ENCODE measurements at regions not wholly inside any gene's neighbourhood (a gene's known extent, or its start where the extent isn't known, plus 50 kb on each side); places are given as distances from the start of the nearest gene placed in this dataset.

DNA sequence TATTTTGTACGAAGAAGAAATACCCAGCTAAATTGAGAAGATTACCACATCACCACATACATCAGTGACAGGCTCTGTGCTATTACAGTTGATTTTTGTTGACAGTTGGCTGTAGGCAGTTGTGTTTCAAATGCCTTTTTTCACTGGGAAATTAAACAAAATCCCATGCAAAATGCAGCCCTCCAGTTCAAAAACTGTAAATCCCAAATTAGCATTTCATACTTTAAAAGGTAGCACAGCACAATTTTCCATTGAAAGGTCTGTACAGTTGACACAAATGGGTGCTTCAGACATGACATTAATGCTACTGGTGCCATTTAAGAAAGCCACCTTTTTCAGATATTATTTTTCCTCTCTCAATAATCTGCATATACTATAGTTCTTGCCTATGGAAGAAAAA, 807.2 kb downstream of the BCL11A start (continued):
- TF ChIP-seq TCF12 (IDR thresholded peaks at IDR 0.05; ENCODE audit: low read depth, low read length) = no peak
- TF ChIP-seq CTBP2 (IDR thresholded peaks at IDR 0.05; ENCODE audit: borderline replicate concordance, insufficient read depth, insufficient read length, low read length) = no peak
- TF ChIP-seq GTF2F1 (IDR thresholded peaks at IDR 0.05; ENCODE audit: borderline replicate concordance, low read depth, low read length) = no peak
- TF ChIP-seq JUND (IDR thresholded peaks at IDR 0.05; ENCODE audit: low read length) = no peak
